ENCODE measurements at regions not wholly inside any gene's neighbourhood (a gene's known extent, or its start where the extent isn't known, plus 50 kb on each side); places are given as distances from the start of the nearest gene placed in this dataset.

DNA sequence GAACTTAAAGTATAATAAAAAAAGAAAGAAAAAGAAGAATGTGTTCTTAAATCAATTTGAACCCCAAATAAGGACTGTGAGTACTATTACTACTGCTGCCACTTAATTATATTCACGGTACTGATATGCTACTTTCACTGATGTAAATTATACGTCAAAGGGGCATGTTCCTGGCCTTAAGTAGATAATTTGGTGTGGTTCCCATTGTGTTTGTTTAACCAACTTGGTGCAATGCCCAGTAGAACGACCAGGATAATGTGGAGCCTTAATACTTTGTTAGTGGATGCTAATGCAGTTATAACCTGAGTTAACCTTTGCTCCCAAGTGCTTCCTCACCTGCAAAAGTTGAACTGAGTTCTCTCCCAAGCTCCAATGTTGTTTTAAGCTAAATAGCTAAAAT, 142.0 kb downstream of the NR4A2 start:
- H3K4me1 ChIP-seq (ENCODE audit: insufficient read depth, low read length) = no peaks in the 10 kb centered on the region
- H3K27me3 ChIP-seq (ENCODE audit: insufficient read depth, low read length) = no peaks in the 10 kb centered on the region
- H3K9ac ChIP-seq (ENCODE audit: low read length) = no peak overlapping the region
- no peak overlapping the region for H3K27ac ChIP-seq (ENCODE audit: low read depth, low read length)
- H3K4me3 ChIP-seq (ENCODE audit: insufficient read depth, low read depth, low read length) = no peak overlapping the region
- H3K4me3 Mint-ChIP-seq (ENCODE audit: unreplicated experiment) = no peak overlapping the region
- TF ChIP-seq, protein P1, sequence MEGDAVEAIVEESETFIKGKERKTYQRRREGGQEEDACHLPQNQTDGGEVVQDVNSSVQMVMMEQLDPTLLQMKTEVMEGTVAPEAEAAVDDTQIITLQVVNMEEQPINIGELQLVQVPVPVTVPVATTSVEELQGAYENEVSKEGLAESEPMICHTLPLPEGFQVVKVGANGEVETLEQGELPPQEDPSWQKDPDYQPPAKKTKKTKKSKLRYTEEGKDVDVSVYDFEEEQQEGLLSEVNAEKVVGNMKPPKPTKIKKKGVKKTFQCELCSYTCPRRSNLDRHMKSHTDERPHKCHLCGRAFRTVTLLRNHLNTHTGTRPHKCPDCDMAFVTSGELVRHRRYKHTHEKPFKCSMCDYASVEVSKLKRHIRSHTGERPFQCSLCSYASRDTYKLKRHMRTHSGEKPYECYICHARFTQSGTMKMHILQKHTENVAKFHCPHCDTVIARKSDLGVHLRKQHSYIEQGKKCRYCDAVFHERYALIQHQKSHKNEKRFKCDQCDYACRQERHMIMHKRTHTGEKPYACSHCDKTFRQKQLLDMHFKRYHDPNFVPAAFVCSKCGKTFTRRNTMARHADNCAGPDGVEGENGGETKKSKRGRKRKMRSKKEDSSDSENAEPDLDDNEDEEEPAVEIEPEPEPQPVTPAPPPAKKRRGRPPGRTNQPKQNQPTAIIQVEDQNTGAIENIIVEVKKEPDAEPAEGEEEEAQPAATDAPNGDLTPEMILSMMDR (IDR thresholded peaks at IDR 0.05; ENCODE audit: insufficient read depth, low read depth, low read length) = no peak
- no peak for TF ChIP-seq EZH2 (IDR thresholded peaks at IDR 0.05; ENCODE audit: insufficient read depth, low read length)
- FAIRE-seq (no peak), DNase-seq (ENCODE audit: low read depth) (no peak)
- H2AFZ ChIP-seq (ENCODE audit: low read depth, low read length) = no peak overlapping the region
- no peaks in the 10 kb centered on the region for H3K79me2 ChIP-seq (ENCODE audit: insufficient read depth, low read length)
- H3K27me3 Mint-ChIP-seq (ENCODE audit: low read depth, unreplicated experiment) = no peaks in the 10 kb centered on the region
- no peaks in the 10 kb centered on the region for H3K36me3 Mint-ChIP-seq (ENCODE audit: low read depth, unreplicated experiment)
- H3K4me2 ChIP-seq (ENCODE audit: low read length) = no peak overlapping the region
- peaks cover 1% of the 10 kb centered on the region for H3K4me1 Mint-ChIP-seq (ENCODE audit: low read depth, unreplicated experiment)
- no peaks in the 10 kb centered on the region for H3K9me3 Mint-ChIP-seq (ENCODE audit: unreplicated experiment)
- H4K20me1 ChIP-seq (ENCODE audit: insufficient read depth, low read length) = no peaks in the 10 kb centered on the region
- no peak overlapping the region for H3K27ac Mint-ChIP-seq (ENCODE audit: unreplicated experiment)
- H3K36me3 ChIP-seq (ENCODE audit: insufficient read depth, low read length) = no peaks in the 10 kb centered on the region
- no peaks in the 10 kb centered on the region for H3K9me3 ChIP-seq (ENCODE audit: insufficient read depth, low read depth, low read length)

DNA sequence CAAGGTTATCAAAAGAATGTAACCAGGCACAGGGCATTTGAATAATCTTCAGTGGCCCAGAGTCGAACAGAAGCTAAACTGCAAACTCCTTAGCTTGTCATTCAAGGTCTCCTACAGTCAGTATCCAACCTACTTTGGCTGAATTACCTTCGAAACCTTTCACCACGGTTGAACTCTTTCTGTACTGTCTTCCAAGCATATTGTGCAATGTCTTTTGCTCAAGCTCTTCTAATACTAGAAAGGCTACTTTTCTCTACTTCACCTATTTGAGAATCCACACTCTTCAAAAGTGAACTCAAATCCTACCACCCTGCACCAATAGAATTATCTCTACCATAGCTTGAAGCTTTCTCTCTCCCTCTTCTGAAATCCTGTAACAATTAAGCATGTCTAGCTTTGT, 142.9 kb downstream of the NR4A2 start:
- Histone ChIP-seq H3K4me1 (ENCODE audit: insufficient read depth, low read length) (no peaks in the 10 kb centered on the region), H3K4me3 (ENCODE audit: insufficient read depth, low read depth, low read length) (no peak overlapping the region), H3K4me2 (ENCODE audit: low read length) (no peak overlapping the region), H3K27me3 (ENCODE audit: insufficient read depth, low read length) (no peaks in the 10 kb centered on the region), H3K9me3 (ENCODE audit: insufficient read depth, low read depth, low read length) (no peaks in the 10 kb centered on the region), H3K36me3 (ENCODE audit: insufficient read depth, low read length) (no peaks in the 10 kb centered on the region), H4K20me1 (ENCODE audit: insufficient read depth, low read length) (no peaks in the 10 kb centered on the region), H2AFZ (ENCODE audit: low read depth, low read length) (no peak overlapping the region), H3K27ac (ENCODE audit: low read depth, low read length) (no peak overlapping the region), H3K79me2 (ENCODE audit: insufficient read depth, low read length) (no peaks in the 10 kb centered on the region), H3K9ac (ENCODE audit: low read length) (no peak overlapping the region)
- Mint-ChIP-seq H3K9me3 (ENCODE audit: unreplicated experiment) (no peaks in the 10 kb centered on the region), H3K4me1 (ENCODE audit: low read depth, unreplicated experiment) (peaks cover 1% of the 10 kb centered on the region), H3K4me3 (ENCODE audit: unreplicated experiment) (no peak overlapping the region), H3K27ac (ENCODE audit: unreplicated experiment) (no peak overlapping the region), H3K36me3 (ENCODE audit: low read depth, unreplicated experiment) (no peaks in the 10 kb centered on the region), H3K27me3 (ENCODE audit: low read depth, unreplicated experiment) (no peaks in the 10 kb centered on the region)
- TF ChIP-seq EZH2 (IDR thresholded peaks at IDR 0.05; ENCODE audit: insufficient read depth, low read length) = no peak
- TF ChIP-seq, protein P1 (IDR thresholded peaks at IDR 0.05; ENCODE audit: insufficient read depth, low read depth, low read length) = no peak
- no peak for FAIRE-seq
- DNase-seq (ENCODE audit: low read depth) = no peak

DNA sequence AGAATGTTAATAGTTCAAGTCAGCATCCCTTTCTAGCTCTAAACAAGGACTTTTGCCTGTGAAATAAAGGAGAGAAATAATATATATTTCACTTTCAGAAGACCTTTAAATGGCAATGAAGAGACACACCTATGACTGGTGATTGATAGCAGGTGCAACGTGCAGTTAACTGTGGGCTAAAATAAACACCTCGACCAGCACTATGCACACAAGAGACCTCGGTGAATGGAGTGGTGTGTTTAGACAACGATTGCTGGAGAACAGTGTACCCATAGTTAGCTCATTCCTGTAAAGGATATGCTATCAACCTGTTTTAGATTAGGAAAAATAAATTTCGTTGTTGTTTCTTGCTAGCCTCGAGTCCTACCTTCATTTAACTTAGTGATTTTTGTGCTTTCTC, 143.4 kb downstream of the NR4A2 start:
- Histone ChIP-seq H3K79me2 (ENCODE audit: insufficient read depth, low read length) (no peaks in the 10 kb centered on the region), H3K9ac (ENCODE audit: low read length) (no peak overlapping the region), H3K4me3 (ENCODE audit: insufficient read depth, low read depth, low read length) (no peak overlapping the region), H4K20me1 (ENCODE audit: insufficient read depth, low read length) (no peaks in the 10 kb centered on the region), H3K36me3 (ENCODE audit: insufficient read depth, low read length) (no peaks in the 10 kb centered on the region), H3K9me3 (ENCODE audit: insufficient read depth, low read depth, low read length) (no peaks in the 10 kb centered on the region), H3K4me1 (ENCODE audit: insufficient read depth, low read length) (no peaks in the 10 kb centered on the region), H3K27ac (ENCODE audit: low read depth, low read length) (no peak overlapping the region), H2AFZ (ENCODE audit: low read depth, low read length) (no peak overlapping the region), H3K27me3 (ENCODE audit: insufficient read depth, low read length) (no peaks in the 10 kb centered on the region), H3K4me2 (ENCODE audit: low read length) (no peak overlapping the region)
- no peaks in the 10 kb centered on the region for H3K36me3 Mint-ChIP-seq (ENCODE audit: low read depth, unreplicated experiment)
- H3K4me1 Mint-ChIP-seq (ENCODE audit: low read depth, unreplicated experiment) = peaks cover 1% of the 10 kb centered on the region
- no peaks in the 10 kb centered on the region for H3K9me3 Mint-ChIP-seq (ENCODE audit: unreplicated experiment)
- H3K27ac Mint-ChIP-seq (ENCODE audit: unreplicated experiment) = no peak overlapping the region
- FAIRE-seq (no peak), DNase-seq (ENCODE audit: low read depth) (no peak)
- TF ChIP-seq EZH2 (IDR thresholded peaks at IDR 0.05; ENCODE audit: insufficient read depth, low read length) = no peak
- TF ChIP-seq, protein P1 (IDR thresholded peaks at IDR 0.05; ENCODE audit: insufficient read depth, low read depth, low read length) = no peak
- H3K4me3 Mint-ChIP-seq (ENCODE audit: unreplicated experiment) = no peak overlapping the region
- H3K27me3 Mint-ChIP-seq (ENCODE audit: low read depth, unreplicated experiment) = no peaks in the 10 kb centered on the region

Measured in astrocyte (in vitro differentiated cells and primary cell).